ENCODE measurements at regions not wholly inside any gene's neighbourhood (a gene's known extent, or its start where the extent isn't known, plus 50 kb on each side); places are given as distances from the start of the nearest gene placed in this dataset.
"Not testable (repeated sequence)": the region's sequence is repeated elsewhere in the genome, so short reads cannot be mapped to it uniquely, and the experiment has no call there.

DNA sequence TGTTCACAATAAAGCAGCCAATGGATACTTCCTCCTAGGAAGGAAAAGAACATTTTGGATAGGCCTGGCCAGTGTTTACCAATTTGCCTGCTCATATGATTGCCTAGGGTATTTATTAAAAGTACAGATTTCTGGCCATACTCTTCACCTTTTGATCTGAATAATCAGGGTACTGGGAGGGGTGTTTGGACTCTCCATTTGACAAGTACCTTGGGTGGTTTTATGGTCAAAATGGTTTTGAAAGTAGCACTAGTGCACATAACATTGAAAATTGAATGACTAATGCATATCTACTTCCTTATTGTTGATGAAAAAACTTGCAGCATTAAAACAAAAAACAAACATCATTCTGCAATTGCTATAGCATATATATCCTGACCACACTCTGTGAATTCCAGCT is 333.3 kb upstream of the CDH2 start:
- DNase-seq (ENCODE audit: low read depth): no peak

DNA sequence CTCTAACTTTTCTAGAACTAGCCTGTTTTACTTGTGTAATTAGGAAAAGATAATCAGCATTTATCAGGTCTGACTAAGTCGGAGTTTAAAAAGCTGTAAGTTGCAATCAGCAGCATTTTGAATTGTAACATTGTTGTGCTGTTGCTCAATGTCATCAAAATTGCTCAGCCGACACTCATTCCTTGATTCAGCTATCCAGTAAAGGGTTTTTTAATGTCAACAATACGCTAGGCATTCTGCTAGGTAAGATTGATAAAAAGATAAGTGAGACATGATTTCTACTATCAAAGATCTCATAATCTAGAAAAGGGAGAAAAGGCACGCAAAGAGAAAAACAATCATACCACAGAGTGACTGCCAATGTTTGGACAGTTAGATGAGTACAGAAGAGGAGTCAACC is 327.1 kb upstream of the CDH2 start:
- DNase-seq (ENCODE audit: low read depth): no peak

DNA sequence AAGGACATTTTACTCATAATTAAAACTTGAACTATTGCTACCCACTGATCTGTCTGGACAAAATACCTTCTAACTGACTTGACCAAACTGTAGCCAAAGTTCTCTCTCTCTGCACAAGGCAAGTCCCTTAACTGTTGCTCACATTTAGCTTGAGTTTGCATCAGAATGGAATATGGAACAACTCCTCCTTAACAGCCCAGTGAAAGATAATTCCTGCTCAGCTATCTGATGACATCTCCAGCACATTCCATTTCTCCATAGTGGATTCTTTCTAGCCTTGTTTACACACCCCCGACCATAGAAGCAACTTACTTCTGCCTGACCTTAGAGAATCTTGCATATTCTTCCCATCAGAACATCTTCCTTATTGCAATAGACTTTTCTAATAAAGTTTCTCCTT is 317.2 kb upstream of the CDH2 start:
- peak; percentile 28 for DNase-seq (ENCODE audit: low read depth)

DNA sequence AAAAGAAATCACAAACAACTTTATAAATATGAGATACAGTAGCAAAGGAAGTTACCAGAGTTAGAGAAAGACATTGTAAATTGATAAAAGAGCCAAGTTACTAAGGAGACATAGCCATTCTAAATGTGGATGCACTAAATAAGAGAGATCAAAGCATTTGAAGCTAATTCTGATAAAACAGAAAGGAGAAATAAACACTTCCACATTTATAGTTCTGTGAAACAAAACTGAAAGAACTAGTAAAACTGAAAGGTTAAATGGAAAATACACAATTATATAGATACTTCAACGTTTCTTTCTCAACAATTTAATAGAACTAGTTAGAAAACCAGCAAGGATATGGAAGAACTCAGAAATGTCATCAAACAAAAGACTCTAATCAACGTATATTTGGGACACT is 309.0 kb upstream of the CDH2 start:
- DNase-seq (ENCODE audit: low read depth): no peak

DNA sequence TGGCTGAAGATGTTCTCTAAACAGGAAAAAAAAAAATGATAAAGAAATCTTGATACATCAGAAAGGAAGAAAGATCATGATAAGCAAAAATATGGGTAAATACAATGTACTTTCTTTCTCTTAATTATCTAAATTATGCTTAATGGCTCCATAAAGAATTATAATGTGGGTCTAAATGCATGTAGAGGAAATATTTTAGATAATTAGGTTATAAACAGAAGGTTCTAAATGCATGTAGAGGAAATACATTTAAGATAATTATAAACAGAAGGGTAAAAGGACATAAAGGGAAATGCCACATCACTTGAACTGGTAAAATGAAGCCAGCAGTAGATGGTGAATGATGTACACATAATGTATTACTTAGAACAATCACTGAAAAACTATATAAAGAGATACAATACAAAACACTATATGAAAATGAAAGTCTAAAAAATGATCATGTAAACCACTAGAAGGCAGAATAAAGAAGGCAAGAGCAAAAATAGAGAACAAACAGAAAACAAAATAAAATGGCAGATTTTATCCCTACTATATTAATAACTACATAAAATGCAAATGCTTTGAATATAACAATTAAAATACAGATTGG is 308.4 kb upstream of the CDH2 start:
- no peak for DNase-seq (ENCODE audit: low read depth)

DNA sequence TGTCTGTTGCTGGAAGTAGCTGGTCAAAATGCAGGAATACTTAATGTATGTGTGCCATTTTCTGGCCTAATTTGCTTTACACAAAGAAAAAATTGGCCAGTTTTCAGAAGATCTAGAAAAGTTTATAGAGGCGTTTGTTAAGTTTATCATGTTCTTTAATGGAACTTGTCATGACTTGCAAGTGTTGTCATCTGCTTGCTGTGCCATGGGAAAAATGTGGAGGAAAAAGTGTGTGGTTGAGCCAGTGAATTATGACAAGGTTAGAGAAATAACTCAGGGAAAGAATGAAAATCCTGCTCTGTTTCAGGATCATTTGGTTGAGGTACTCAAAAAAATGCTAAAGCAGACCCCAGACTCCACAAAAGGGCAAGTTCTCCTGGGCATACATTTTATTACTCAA is 301.6 kb upstream of the CDH2 start:
- no peak for DNase-seq (ENCODE audit: low read depth)

DNA sequence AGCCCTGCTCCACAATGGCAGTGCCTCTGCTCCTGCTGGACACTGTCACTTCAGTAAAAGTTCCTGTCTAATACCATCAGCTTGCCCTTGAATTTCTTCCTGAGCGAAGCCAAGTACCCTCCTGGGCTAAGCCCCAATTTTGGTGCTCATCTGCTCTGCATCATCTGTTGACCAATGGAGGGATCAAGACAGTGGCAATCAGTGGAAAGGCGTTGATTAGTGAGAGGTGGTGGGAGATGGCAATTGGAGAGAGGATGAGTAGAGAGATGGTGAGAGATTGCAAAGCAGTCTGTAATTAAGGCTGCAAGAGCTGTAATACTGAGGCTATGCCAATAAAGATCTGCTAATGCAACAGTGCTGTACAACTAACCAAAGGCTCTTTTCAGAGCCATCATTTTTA is 299.4 kb upstream of the CDH2 start:
- no peak for DNase-seq (ENCODE audit: low read depth)

DNA sequence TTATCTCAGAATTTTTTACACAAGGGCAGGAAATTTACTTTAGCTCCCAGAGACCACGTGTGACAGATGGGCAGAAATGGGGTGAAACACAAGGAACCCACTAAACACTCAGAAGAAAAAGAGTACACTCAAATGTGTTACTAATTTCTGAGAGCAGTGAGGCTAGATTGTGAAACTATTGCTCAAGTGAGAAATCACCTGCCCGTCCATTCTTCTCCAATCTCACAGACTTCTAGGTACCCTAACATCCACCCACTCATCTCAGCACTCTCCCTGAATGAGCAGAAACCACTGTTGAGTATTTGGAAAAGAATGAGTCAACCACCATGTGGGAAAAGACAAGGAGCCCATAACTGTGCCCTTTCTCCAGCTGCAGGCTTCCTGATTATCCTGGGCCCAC is 293.0 kb upstream of the CDH2 start:
- DNase-seq (ENCODE audit: low read depth): no peak

DNA sequence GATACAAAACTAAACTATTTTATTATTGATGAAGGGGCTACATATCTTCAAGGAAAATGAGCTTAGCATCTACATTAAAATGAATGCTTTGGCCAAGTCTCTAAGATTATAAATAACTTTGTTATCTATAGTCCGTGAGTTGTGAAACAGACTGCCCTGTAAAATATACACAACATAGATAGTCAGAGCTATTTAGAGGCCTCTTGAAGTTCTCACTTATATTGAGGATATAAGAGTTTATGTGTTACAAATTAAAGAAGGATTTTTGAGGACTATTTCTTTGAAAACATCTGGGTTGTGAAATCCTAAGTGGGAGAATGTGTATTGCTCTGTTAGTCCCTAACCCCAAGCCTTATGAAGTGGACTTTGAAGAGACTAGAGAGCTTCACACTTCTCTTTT is 292.0 kb upstream of the CDH2 start:
- DNase-seq (ENCODE audit: low read depth): no peak

DNA sequence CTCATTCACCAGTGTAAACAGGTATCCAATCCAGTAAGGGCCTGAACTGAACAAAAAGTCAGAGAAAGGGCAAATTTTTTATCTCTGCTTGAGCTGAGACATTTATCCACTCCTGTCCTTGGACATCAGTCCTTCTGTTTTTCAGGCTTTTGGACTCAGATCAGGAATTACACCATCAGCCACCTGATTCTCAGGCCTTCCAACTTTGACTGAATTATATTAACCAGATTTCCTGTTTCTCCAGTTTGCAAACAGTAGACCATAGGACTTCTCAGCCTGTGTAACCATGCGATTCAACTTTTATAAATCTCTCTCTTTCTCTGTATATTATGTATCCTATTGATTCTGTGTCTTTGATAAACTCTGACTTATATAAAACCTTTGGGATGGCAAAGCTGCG is 289.3 kb upstream of the CDH2 start:
- DNase-seq (ENCODE audit: low read depth): no peak

DNA sequence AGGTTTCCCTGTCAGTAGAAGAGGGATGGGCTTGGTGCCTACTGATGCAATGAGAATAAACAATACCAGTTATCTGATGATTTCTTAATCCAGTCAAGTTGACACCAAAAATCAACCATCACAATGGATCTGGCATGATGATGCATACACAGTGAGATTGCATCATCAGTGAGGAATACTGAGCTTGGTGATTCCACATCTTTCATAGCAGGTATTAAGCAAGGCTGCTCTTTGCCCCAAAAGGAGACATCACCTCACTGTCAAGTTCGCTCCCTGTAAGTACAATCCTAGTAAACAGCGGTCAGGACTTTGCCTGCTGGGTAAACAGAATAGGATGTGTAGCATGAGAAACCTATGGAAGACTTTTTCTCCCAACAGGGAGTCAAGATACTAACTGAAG is 282.7 kb upstream of the CDH2 start:
- DNase-seq (ENCODE audit: low read depth): no peak

DNA sequence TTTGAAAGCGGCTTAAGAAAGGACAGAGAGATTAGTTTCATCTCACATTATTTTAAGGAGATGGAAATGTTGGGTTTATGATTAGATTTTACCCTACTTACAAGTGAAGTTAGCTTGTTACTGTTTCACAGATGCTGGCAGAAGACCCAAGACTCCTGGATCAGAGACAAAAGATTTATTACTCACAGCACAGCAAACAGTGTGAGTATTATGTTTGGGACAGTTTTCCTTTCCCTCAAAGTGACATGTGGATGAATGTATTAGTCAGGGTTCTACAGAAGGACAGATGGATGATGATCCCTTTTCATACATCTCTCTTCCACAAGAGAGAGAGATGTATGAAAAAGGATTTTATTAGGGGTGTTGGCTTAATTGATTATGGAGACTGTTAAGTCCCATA is 281.8 kb upstream of the CDH2 start:
- no peak for DNase-seq (ENCODE audit: low read depth)

DNA sequence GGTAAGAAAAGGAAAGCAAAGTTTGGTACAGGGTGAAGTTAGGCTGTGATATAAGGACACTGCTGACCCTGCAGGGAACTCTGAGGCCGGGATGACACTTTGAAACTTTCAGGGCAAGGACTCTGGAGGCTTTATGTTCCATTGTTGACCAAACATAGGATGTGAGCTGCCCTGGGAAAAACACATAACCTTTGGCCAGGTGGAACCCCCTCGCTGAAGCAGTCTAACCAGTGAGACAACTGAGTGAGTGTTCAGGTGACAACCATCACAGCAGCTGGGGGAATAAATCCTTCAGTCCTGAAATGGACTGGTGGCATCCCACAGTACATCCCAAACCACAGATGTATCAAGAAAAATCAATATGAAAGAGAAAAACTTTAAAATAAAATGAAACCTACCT is 280.9 kb upstream of the CDH2 start:
- DNase-seq (ENCODE audit: low read depth): no peak

DNA sequence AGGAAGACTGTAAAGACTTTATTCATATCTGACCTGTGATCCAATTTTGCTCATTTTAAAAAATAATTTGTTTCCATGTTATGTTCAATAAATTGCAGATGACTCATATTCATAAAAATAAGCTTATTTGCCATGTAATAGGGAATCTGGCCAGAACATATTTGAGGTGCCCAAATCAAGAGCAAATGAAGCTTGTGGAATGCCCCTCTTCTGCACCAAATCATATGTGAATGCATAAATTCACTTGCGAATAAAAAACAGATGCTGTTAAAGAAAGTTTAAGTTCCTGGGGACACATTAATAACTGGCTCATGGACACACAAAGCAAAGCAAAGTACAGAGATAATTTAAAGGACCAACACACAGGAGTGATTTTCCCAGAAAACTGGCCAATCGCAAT is 279.0 kb upstream of the CDH2 start:
- no peak for DNase-seq (ENCODE audit: low read depth)

DNA sequence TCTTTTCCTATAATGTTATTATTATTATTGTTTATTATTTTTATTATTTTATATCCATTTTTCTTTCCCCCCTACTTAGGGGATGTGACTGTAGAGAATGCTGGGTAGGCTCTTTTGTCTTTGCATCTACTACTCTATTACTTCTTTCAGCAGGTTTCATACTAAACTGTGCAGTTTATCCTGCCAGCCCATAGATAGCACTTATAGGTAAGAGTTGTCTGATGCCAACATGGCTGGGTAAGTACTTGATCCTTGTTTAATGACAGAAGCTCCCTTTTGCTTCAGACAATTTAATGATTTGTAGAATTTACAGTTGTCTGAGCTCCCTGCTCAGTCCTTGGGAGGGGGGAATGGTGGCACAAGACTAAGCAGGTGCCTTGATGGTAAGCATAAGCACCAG is 262.9 kb upstream of the CDH2 start:
- DNase-seq (ENCODE audit: low read depth): no peak

DNA sequence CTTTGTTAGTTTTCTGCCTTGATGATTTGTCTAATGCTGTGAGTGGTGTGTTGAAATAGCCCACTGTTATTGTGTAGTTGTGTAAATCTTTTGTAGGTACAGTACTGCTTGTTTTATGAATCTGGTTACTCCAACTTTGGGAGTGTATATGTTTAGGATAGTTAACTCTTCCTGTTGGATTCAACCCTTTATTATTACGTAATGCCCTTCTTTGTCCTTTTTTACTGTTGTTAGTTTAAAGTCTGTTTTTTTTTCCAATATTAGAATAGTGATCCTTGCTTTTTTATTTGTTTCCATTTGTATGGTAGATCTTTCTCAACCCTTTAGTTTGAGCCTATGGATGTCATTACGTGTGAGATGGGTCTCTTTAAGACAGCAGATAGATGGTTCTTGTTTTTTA is 261.5 kb upstream of the CDH2 start:
- no peak for DNase-seq (ENCODE audit: low read depth)

DNA sequence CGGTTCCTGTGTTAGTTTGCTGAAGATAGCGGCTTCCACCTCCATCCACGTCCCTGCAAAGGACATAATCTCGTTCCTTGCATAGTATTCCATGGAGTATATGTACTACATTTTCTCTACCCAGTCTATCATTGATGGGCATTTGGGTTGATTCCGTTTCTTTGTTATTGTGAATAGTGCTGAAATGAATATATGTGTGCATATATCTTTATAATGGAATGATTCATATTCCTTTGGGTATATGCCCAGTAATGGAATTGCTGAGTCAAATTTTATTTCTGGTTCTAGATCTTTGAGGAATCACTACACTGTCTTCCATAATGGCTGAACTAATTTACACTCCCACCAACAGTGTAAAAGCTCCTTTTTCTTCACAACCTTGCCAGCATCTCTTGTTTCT is 255.4 kb upstream of the CDH2 start:
- no peak for DNase-seq (ENCODE audit: low read depth)

DNA sequence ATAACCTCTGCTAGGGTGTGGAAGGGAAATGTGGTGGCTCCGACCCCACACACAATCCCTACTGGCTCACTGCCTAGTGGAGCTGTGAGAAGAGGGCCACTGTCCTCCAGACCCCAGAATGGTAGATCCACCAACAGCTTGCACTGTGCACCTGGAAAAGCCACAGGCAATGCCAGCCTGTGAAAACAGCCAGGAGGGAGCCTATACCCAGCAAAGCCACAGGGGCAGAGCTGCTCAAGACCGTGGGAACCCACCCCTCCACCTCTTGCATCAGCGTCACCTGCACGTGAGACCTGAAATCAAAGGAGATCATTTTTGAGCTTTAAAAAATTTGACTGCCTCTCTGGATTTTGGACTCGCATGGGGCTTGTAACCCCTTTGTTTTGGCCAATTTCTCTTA is 249.0 kb upstream of the CDH2 start:
- no peak for DNase-seq (ENCODE audit: low read depth)

DNA sequence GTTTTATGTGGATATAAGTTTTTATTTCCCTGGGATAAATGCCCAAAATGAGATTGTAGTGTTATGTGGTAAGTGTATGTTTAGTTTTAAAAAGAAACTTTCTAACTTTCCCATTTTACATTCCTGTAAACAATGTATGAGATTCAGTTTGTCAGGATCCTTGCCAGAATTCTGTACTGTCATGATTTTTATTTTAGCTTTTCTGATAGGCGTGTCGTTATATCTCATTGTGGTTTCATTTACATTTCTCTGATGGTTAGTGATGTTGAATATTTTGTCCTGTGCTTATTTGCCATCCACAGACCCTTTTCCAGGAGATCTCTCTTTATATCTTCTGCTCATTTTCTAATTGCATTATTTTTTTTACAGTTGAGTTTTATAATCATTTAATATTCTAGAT is 245.6 kb upstream of the CDH2 start:
- no peak for DNase-seq (ENCODE audit: low read depth)

DNA sequence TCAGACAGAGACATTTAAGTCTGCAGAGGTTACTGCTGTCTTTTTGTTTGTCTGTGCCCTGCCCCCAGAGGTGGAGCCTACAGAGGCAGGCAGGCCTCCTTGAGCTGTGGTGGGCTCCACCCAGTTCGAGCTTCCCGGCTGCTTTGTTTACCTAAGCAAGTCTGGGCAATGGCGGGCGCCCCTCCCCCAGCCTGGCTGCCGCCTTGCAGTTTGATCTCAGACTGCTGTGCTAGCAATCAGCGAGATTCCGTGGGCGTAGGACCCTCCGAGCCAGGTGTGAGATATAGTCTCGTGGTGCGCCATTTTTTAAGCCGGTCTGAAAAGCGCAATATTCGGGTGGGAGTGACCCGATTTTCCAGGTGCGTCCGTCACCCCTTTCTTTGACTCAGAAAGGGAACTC is 245.0 kb upstream of the CDH2 start:
- not testable (repeated sequence) for DNase-seq (ENCODE audit: low read depth)

DNA sequence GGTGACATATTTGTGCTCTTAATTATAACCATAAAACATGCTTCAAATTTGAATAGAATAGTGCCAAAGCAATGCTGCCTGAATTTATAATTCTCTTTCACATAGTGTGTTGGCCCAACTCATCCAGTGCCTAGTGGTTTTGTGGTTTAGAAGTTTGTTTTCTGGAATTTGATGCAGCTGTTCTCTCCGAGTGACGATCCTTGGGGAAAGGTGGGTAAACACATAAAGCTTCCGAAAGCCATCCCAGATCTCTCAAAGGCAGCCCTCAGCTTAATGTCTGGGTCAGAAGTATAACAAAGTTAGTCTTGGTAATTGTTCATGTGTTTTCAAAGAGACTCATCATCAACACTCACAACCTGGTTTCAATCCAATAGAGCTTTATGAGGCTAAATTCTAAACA is 235.6 kb upstream of the CDH2 start:
- DNase-seq (ENCODE audit: low read depth): no peak

DNA sequence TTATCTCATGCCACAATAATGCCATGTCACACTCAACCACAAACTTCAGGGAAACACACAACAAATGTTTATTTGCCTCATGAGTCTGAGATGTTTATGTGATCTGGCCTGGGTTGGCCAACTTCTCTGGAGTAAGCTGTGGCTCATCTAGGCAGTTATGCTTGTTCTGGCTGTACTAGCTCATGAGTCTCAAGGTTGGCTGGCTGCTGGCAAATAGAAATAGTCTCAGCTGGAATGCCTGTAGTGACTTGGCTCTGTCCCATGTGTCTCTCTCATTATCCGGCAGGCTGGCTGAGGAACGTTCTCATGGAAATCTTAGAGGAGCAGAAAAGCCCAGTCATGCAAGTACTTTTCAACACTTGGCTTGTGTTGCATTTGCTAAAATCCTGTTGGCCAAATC is 234.9 kb upstream of the CDH2 start:
- DNase-seq (ENCODE audit: low read depth): peak; percentile 71

DNA sequence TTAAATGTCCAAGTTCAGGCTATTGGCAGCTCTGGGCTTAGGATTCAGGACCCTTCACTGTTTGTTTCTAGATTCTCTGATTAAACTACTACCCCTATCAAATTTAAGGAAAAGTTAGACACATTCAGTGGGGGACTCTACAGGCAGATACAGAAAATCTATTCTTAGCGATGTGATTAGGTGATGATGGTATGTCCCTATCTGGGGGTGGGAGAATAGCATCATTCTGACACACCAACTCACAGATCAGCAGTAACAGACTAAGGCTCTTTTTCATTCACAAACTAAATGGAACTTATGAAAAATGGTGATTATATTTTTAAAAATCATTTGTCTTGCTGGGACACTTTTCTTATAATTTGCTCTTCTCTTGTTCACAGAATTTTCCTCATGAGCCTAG is 232.9 kb upstream of the CDH2 start:
- no peak for DNase-seq (ENCODE audit: low read depth)

DNA sequence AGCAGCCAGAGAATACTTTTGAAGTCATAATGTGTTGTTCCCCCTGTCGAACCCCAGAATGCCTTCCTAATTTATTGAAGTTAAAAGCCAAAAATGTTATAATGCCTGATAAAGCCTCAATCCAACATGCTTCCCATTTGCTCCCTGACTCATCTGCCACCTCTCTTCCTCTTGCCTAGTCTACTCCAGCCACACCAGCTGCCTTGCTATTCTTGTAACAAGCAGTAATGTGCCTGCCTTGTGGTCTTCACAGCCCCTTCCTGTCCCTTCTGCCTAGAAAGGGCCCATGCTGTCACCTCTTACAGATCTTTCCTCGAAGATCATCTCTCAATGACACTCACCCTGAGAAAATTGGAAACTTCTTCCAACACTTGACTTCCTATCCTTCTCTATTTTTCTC is 231.6 kb upstream of the CDH2 start:
- DNase-seq (ENCODE audit: low read depth): no peak

DNA sequence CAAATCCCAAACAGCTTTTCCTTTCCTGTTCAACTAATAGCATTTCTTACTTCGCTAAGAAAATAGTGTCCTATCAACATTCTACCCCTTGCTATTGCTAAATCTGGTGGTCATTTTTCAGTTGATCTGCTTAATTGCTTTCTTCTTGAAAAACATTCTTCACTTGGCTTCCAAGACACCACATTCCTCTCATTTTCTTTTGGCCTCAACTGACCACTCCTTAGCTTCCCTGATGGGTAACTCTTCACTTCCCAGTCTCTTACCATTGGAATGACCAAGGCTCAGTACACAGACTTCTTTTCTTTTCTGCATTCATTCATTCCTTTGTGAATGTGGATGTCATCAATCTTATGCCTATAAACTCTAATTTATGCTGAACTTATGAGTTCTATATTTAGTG is 230.8 kb upstream of the CDH2 start:
- DNase-seq (ENCODE audit: low read depth): no peak

Measured in GM04504 (cell line).